ENCODE measurements at regions not wholly inside any gene's neighbourhood (a gene's known extent, or its start where the extent isn't known, plus 50 kb on each side); places are given as distances from the start of the nearest gene placed in this dataset.

DNA sequence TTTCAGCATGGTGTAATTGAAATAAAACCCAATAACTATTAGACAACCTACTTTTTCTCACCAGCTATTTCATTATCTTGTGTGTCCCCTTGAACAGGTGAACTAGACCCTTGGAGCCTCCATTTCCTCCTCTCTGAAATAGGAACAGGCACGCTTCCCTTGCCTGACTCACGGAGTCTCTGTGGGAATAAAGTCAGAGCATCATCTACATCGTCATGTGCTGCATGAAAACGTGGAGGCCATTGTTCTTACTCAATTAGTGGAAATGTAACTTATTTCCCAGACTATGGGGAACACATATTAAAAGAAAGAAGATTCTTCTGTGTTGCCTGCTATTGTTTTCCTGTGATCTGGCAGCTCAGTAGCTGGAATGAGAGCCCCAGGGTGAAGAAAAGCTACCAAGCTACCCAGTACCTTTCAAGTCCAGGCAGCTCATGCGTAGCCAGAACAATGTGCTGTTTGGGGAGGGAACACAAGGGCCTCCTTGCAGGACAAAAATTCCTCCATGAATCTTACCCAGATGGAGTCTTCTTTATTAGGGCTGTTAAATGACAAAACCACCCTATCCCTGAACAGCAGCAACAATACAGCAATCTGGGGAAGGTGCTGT is 59.8 kb downstream of the SOX11 start:
- Mint-ChIP-seq H3K27ac (no peak overlapping the region), H3K4me1 (ENCODE audit: low read depth) (no peaks in the 10 kb centered on the region), H3K27me3 (ENCODE audit: low read depth) (no peaks in the 10 kb centered on the region), H3K9me3 (peaks cover 0 to 8% of the 10 kb centered on the region in 2 donors), H3K36me3 (ENCODE audit: insufficient read depth in 2 of 2) (no peaks in the 10 kb centered on the region), H3K4me3 (no peak overlapping the region)
- no peak for ATAC-seq (replicated peaks in 1 of 2)
- DNase-seq = no peak

DNA sequence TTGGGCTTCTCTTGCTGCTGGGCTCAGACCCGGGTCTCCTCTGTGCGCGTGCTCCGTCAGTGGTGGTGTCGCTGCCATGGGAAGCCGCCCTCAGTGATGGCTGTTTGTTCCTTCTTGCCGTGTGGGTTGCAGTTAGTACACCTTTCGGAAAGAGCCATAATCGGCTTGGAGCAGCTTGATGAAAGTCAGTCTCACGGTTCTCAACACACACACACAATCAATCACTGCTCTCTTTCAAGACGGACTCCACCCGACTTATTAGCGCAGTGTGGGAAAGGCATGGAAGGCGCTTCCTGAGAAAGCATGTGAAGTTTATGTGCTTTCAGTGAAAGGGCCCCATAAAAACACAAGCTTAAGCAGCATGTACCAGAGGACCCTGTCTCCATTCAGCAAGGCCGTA is 64.1 kb downstream of the SOX11 start:
- Mint-ChIP-seq H3K9me3 (no peaks in the 10 kb centered on the region), H3K4me1 (ENCODE audit: low read depth) (no peaks in the 10 kb centered on the region)

DNA sequence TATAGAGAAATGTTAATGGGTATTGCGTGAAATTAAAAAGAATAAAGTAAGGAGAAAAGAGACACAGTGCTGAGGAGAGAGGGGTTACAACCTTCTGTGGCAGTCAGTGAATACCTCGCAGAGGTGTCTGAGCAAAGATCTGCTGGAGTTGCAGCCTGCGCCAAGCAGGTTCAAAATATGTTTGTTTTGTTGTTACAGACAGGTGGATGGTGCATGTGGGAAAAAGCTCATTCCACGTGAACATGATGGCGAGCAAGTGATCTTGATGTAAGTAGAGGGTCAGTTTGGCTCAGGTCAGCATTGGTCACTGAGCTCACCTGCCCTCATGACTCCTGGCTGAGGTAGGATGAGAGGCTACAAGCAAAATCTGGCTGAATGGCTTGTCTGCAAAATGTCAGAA is 66.2 kb downstream of the SOX11 start:
- H3K9me3 Mint-ChIP-seq = peaks cover 0 to 2% of the 10 kb centered on the region in 2 donors

More for the DNA sequence above, 64.1 kb downstream of the SOX11 start:
- H3K36me3 Mint-ChIP-seq (ENCODE audit: insufficient read depth in 2 of 2) = no peaks in the 10 kb centered on the region
- DNase-seq = no peak
- no peak for ATAC-seq (replicated peaks in 1 of 2)
- no peak overlapping the region for H3K4me3 Mint-ChIP-seq
- H3K27ac Mint-ChIP-seq = no peak overlapping the region
- H3K27me3 Mint-ChIP-seq (ENCODE audit: low read depth) = no peaks in the 10 kb centered on the region

DNA sequence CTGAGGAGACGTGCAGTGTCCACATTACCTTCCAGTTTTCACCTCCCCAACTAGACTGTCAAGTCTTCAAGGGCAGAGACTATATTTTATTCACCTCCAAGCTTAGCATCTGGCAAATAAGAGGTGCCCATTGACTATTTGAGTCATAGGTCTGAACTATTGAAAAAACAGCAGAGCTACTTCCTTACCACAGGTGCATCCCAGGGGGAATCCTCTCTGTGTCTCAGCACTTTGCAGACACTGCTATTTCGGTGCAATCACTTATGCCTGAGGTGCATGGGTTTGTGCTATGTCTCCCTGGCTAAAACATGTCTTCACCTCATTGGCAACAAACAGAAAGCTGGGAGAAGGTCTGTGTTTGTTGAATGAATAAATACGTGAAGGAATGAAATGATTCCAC is 67.8 kb downstream of the SOX11 start:
- no peaks in the 10 kb centered on the region for H3K4me1 Mint-ChIP-seq (ENCODE audit: low read depth)
- H3K27ac Mint-ChIP-seq = no peak overlapping the region
- no peaks in the 10 kb centered on the region for H3K27me3 Mint-ChIP-seq (ENCODE audit: low read depth)
- DNase-seq (no peak), ATAC-seq (replicated peaks in 1 of 2) (no peak)
- peaks cover 0 to 3% of the 10 kb centered on the region in 2 donors for H3K9me3 Mint-ChIP-seq
- no peaks in the 10 kb centered on the region for H3K36me3 Mint-ChIP-seq (ENCODE audit: insufficient read depth in 2 of 2)
- no peak overlapping the region for H3K4me3 Mint-ChIP-seq

More for the DNA sequence above, 66.2 kb downstream of the SOX11 start:
- ATAC-seq (replicated peaks in 1 of 2) = no peak
- Mint-ChIP-seq H3K4me1 (ENCODE audit: low read depth) (no peaks in the 10 kb centered on the region), H3K4me3 (no peak overlapping the region), H3K27me3 (ENCODE audit: low read depth) (no peaks in the 10 kb centered on the region), H3K36me3 (ENCODE audit: insufficient read depth in 2 of 2) (no peaks in the 10 kb centered on the region), H3K27ac (no peak overlapping the region)
- DNase-seq = no peak

DNA sequence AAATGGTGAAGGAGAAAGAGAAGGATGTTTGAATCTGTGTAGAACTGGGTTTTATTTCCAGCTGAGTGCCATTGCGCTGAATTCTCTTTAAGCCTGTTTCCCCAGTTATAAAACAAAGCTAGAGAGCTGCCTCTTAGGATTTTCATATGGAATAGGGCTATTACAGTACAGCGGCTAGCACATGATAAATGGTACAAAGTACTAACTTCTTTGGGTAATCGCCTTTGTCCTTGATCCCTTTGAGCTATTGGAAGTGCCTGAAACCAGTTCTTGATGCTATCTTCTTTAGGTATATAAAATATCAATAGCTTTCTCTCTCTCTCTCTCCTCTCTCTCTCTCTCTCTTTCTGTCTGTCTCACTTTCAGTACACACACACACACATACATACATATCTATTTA is 71.3 kb downstream of the SOX11 start:
- Mint-ChIP-seq H3K9me3 (peaks cover 0 to 7% of the 10 kb centered on the region in 2 donors), H3K4me3 (no peak overlapping the region), H3K27me3 (ENCODE audit: low read depth) (no peaks in the 10 kb centered on the region), H3K36me3 (ENCODE audit: insufficient read depth in 2 of 2) (no peaks in the 10 kb centered on the region), H3K27ac (no peak overlapping the region), H3K4me1 (ENCODE audit: low read depth) (no peaks in the 10 kb centered on the region)
- ATAC-seq (replicated peaks in 1 of 2) (no peak), DNase-seq (no peak)

GRCh38 chr2:5764041-5764440 is 71.9 kb downstream of the SOX11 start:
- H3K4me3 Mint-ChIP-seq = no peak overlapping the region

DNA sequence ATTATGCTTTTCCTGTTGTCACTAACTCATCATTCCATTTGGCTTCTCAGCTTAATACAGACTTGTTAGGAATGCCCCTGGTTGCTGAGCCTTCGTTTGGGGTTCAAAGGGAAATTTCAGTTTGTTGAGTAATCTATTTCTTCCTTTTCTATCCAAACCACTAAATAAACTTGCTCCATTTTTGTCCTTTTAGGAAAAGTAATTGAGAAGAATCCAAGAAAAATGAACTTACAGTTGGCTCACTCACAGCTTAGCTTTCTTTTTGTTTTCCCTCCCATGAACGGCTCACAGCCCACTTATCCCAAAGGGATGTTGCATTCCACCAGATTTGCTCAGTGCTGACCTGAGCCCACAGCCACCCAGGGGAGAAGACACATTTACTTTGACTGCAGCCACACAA is 73.9 kb downstream of the SOX11 start:
- H3K4me3 Mint-ChIP-seq = no peak overlapping the region
- no peaks in the 10 kb centered on the region for H3K27me3 Mint-ChIP-seq (ENCODE audit: low read depth)
- H3K27ac Mint-ChIP-seq = no peak overlapping the region
- no peaks in the 10 kb centered on the region for H3K4me1 Mint-ChIP-seq (ENCODE audit: low read depth)
- ATAC-seq (replicated peaks in 1 of 2) (no peak), DNase-seq (no peak)
- H3K9me3 Mint-ChIP-seq = peaks cover 1 to 8% of the 10 kb centered on the region in 2 donors
- H3K36me3 Mint-ChIP-seq (ENCODE audit: insufficient read depth in 2 of 2) = peaks cover 0 to 1% of the 10 kb centered on the region in 2 donors

More at GRCh38 chr2:5764041-5764440, 71.9 kb downstream of the SOX11 start:
- DNase-seq (no peak), ATAC-seq (replicated peaks in 1 of 2) (no peak)
- Mint-ChIP-seq H3K27ac (no peak overlapping the region), H3K4me1 (ENCODE audit: low read depth) (no peaks in the 10 kb centered on the region), H3K9me3 (peaks cover 1 to 8% of the 10 kb centered on the region in 2 donors), H3K36me3 (ENCODE audit: insufficient read depth in 2 of 2) (peaks cover 0 to 1% of the 10 kb centered on the region in 2 donors), H3K27me3 (ENCODE audit: low read depth) (no peaks in the 10 kb centered on the region)

DNA sequence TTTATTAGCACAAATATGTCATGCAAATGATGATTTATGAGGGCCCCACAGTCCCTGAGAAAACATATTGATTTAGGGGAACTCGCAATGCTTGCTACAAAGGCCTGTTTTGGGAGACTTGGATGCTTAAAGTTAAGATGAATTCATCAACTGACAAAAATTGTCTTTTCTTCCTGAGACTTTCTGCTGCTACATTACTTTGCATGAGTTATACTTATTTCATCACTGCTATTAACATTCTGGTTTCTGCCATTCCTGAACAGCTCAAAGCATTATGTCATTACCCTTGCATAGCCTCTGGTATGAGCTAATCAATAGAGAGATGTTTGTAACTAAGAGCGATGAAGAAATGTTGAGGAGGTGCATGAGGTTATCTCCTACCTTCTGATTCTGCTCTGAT is 74.4 kb downstream of the SOX11 start:
- ATAC-seq (replicated peaks in 1 of 2) (no peak), DNase-seq (no peak)
- H3K4me3 Mint-ChIP-seq = no peak overlapping the region
- peaks cover 0 to 1% of the 10 kb centered on the region in 2 donors for H3K36me3 Mint-ChIP-seq (ENCODE audit: insufficient read depth in 2 of 2)
- peaks cover 1 to 8% of the 10 kb centered on the region in 2 donors for H3K9me3 Mint-ChIP-seq
- H3K4me1 Mint-ChIP-seq (ENCODE audit: low read depth) = no peaks in the 10 kb centered on the region
- H3K27ac Mint-ChIP-seq = no peak overlapping the region
- no peaks in the 10 kb centered on the region for H3K27me3 Mint-ChIP-seq (ENCODE audit: low read depth)

GRCh38 chr2:5777131-5777535 is 84.9 kb downstream of the SOX11 start:
- peaks cover 3 to 4% of the 10 kb centered on the region in 2 donors for H3K9me3 Mint-ChIP-seq
- DNase-seq = no peak

DNA sequence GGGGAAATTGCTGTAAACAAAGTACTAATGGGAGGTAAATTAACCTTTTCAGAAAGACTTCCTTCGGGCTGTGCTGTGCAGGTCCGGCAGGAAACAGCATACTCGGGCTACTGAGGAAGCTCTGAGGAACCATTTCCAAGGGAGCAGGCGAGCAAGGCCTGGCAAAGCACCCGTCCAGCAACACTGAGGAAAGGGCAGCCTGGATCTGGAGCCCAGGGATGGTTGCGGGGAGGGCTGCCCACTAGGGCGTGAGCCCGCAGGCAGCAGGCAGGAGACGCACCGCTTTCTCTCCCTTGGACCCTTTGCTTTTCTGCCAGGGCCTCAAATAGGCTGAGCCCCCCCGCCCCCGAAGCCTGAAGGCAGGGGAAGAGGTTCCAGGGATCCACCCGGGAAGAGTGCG is 89.5 kb downstream of the SOX11 start:
- DNase-seq (no peak), ATAC-seq (replicated peaks in 1 of 2) (no peak)
- peaks cover 0 to 2% of the 10 kb centered on the region in 2 donors for H3K36me3 Mint-ChIP-seq (ENCODE audit: insufficient read depth in 2 of 2)
- H3K27ac Mint-ChIP-seq = no peak overlapping the region
- H3K27me3 Mint-ChIP-seq (ENCODE audit: low read depth) = no peaks in the 10 kb centered on the region
- no peak overlapping the region for H3K4me3 Mint-ChIP-seq
- peaks cover 4 to 6% of the 10 kb centered on the region in 2 donors for H3K9me3 Mint-ChIP-seq
- H3K4me1 Mint-ChIP-seq (ENCODE audit: low read depth) = no peaks in the 10 kb centered on the region

More at GRCh38 chr2:5777131-5777535, 84.9 kb downstream of the SOX11 start:
- no peak for ATAC-seq (replicated peaks in 1 of 2)
- H3K36me3 Mint-ChIP-seq (ENCODE audit: insufficient read depth in 2 of 2) = peaks cover 0 to 2% of the 10 kb centered on the region in 2 donors
- no peaks in the 10 kb centered on the region for H3K4me1 Mint-ChIP-seq (ENCODE audit: low read depth)
- no peak overlapping the region for H3K27ac Mint-ChIP-seq
- no peak overlapping the region for H3K4me3 Mint-ChIP-seq
- no peaks in the 10 kb centered on the region for H3K27me3 Mint-ChIP-seq (ENCODE audit: low read depth)

DNA sequence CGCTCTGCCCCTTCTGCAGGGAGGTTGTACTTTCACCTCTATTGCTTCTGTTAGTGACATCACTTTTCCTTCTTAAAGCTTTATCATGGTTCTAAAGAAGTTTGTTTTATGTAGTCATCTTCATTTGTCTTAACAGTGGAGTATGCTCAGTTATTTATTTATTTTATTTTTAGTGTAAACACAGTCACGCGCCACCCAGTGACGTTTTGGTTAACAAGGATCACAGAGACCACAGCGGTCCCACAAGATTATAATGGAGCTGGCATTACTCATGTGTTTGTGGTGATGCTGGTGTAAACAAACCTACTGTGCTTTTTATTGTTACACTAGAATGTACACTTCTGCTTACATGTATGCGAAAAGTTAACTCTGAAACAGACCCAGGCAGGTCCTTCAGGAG is 89.9 kb downstream of the SOX11 start:
- Mint-ChIP-seq H3K4me1 (ENCODE audit: low read depth) (no peaks in the 10 kb centered on the region), H3K27ac (no peak overlapping the region), H3K36me3 (ENCODE audit: insufficient read depth in 2 of 2) (peaks cover 0 to 2% of the 10 kb centered on the region in 2 donors), H3K9me3 (peaks cover 4 to 6% of the 10 kb centered on the region in 2 donors), H3K27me3 (ENCODE audit: low read depth) (no peaks in the 10 kb centered on the region), H3K4me3 (no peak overlapping the region)
- ATAC-seq (replicated peaks in 1 of 2) = no peak
- no peak for DNase-seq

- DNase-seq (no peak), ATAC-seq (replicated peaks in 1 of 2) (no peak)
- Mint-ChIP-seq H3K4me3 (no peak overlapping the region), H3K27me3 (ENCODE audit: low read depth) (no peaks in the 10 kb centered on the region), H3K27ac (no peak overlapping the region), H3K9me3 (peaks cover 8 to 19% of the 10 kb centered on the region in 2 donors), H3K4me1 (ENCODE audit: low read depth) (no peaks in the 10 kb centered on the region), H3K36me3 (ENCODE audit: insufficient read depth in 2 of 2) (peaks cover 0 to 2% of the 10 kb centered on the region in 2 donors)
Measured at GRCh38 chr2:5788447-5788846, 96.3 kb downstream of the SOX11 start.

DNA sequence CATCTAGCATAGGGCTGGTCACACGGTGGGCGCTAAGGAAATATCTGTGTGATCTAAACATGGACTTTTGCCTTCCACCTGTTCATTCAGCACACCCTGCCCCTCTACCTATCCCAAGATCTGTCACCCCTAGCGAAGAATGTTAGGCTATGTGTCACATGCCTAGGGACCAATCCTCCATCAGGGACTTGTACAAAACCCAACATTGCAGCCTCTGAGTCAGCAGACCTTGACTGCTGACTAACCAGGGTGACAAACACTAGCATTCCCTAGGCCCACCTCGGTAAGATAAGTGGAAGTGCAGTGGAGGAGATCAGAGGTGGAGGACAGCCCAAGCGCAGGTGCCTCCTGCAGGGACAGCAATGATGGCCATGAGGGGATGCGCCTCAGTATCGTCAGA is 99.2 kb downstream of the SOX11 start:
- H3K27me3 Mint-ChIP-seq (ENCODE audit: low read depth) = no peaks in the 10 kb centered on the region

GRCh38 chr2:5794012-5794411 is 101.8 kb downstream of the SOX11 start:
- ATAC-seq (replicated peaks in 1 of 2) (no peak), DNase-seq (no peak)
- Mint-ChIP-seq H3K36me3 (ENCODE audit: insufficient read depth in 2 of 2) (no peaks in the 10 kb centered on the region), H3K27ac (no peak overlapping the region), H3K9me3 (peaks cover 6 to 16% of the 10 kb centered on the region in 2 donors), H3K27me3 (ENCODE audit: low read depth) (no peaks in the 10 kb centered on the region), H3K4me3 (no peak overlapping the region), H3K4me1 (ENCODE audit: low read depth) (no peaks in the 10 kb centered on the region)

More for the DNA sequence above, 99.2 kb downstream of the SOX11 start:
- Mint-ChIP-seq H3K27ac (no peak overlapping the region), H3K9me3 (peaks cover 8 to 18% of the 10 kb centered on the region in 2 donors), H3K36me3 (ENCODE audit: insufficient read depth in 2 of 2) (peaks cover 0 to 2% of the 10 kb centered on the region in 2 donors), H3K4me1 (ENCODE audit: low read depth) (no peaks in the 10 kb centered on the region), H3K4me3 (no peak overlapping the region)
- DNase-seq (no peak), ATAC-seq (replicated peaks in 1 of 2) (no peak)
